ENCODE measurements at regions not wholly inside any gene's neighbourhood (a gene's known extent, or its start where the extent isn't known, plus 50 kb on each side); places are given as distances from the start of the nearest gene placed in this dataset.

DNA sequence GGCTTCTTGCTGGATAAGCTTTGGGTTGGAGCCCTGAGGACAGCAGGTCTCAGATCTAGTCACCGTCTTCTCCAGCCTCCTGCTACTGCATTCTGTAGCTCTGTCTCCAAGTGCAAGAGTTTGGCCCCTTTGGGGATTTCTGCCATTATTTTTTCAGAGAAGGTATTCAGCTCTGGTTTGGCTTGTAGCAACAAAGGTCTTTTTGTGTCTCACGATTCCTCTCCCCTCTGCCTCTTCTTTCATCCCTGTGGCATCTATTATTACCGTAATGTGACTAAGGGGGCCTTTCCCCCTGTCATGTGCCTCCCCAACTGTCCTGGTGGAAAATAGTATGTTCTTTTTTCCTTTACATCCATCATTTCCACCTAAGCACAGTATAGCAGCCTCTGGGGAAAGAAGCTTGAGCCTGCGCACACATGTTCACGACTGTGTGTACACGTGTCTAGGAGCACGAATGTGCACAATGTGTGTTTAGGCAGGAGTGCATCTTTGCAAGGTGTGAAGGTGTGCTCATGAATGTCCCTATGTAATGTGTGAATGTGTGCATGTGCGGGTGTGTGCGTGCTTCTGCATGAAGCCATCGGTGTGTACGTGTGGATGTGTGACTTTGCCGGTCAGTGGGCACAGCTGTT, 273.9 kb downstream of the ZNF536 start:
- no peak for DNase-seq (ENCODE audit: low read depth)
- TF ChIP-seq, protein P1, sequence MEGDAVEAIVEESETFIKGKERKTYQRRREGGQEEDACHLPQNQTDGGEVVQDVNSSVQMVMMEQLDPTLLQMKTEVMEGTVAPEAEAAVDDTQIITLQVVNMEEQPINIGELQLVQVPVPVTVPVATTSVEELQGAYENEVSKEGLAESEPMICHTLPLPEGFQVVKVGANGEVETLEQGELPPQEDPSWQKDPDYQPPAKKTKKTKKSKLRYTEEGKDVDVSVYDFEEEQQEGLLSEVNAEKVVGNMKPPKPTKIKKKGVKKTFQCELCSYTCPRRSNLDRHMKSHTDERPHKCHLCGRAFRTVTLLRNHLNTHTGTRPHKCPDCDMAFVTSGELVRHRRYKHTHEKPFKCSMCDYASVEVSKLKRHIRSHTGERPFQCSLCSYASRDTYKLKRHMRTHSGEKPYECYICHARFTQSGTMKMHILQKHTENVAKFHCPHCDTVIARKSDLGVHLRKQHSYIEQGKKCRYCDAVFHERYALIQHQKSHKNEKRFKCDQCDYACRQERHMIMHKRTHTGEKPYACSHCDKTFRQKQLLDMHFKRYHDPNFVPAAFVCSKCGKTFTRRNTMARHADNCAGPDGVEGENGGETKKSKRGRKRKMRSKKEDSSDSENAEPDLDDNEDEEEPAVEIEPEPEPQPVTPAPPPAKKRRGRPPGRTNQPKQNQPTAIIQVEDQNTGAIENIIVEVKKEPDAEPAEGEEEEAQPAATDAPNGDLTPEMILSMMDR (IDR thresholded peaks at IDR 0.05; ENCODE audit: control insufficient read depth, insufficient read depth, low read depth, low read length, missing control alignments), result no peak
- no peak overlapping the region for H3K4me3 ChIP-seq (ENCODE audit: control insufficient read depth, low read depth, low read length)

DNA sequence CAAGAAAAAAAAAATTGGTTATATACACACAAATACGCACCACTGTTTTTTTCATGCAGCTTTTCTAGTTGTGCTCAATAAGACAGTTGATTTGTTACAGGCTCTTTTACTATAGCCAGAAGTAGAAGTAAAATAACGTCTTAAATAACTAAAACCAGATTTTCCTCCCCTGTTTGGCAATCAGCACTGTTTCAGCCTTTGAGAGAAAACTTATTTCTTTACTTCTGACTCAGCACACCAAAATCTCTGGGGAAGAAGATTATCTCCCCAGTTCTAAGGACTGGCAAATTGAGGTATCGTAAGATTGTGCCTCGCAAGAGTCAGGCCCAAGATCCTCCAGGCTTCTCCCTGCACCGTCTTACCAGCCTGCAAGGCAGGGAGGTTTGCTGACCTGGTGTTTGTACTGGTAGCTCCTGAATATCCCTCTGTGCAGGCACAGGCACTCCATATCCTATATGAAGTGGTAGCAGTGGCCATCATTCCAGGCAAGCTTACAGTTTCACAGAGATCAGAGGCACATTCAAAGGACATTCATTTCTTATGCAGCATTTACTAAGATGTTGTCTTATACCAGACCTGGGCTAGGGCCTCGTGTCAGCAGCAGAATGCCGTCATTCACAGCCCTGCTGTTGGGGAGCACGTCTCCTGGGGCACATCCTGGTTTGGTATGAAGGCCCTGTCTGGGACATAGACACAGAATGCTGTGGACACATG, 268.2 kb downstream of the ZNF536 start:
- no peak for DNase-seq (ENCODE audit: low read depth)
- no peak overlapping the region for H3K4me3 ChIP-seq (ENCODE audit: control insufficient read depth, low read depth, low read length)
- TF ChIP-seq, protein P1 (IDR thresholded peaks at IDR 0.05; ENCODE audit: control insufficient read depth, insufficient read depth, low read depth, low read length, missing control alignments), result no peak

DNA sequence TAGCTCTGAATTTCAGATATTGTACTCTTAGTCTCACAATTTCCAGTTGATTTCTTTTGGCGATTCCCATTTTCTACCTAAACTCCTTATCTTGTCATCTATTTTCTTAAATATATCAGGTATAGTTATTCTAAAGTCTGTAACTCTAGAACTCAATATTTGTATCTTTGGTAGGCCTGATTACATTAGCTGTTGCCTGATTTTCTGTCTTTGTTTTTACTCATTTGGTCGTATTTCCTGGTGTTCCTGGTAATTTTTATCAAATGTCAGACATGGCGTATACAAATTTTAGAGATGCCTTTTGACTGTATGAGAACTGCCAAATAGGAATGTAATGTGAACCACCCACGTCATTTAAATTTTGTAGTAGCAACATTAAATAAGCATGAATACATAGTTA, 266.7 kb downstream of the ZNF536 start:
- no peak overlapping the region for H3K4me3 ChIP-seq (ENCODE audit: control insufficient read depth, low read depth, low read length)
- TF ChIP-seq, protein P1 (IDR thresholded peaks at IDR 0.05; ENCODE audit: control insufficient read depth, insufficient read depth, low read depth, low read length, missing control alignments), result no peak
- DNase-seq (ENCODE audit: low read depth), result no peak

DNA sequence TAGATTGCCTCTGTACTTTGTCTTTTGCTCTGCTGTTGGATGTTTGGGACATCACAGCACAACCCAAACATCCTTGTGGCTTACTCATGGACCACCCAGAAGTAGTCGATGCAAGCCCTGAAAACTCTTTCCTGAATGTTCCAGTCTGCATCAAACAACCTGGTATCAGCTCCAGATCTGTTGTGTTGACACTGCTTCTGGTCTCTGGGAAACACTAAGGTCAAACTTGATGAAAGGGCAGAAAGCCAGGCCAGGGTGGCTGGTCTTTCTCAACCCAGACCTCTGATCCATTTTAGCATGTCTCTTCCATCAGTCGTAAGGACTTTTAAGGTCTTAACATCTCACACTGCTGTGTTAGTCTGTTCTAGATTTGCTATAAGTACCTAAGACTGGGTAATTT, 265.7 kb downstream of the ZNF536 start:
- TF ChIP-seq, protein P1 (IDR thresholded peaks at IDR 0.05; ENCODE audit: control insufficient read depth, insufficient read depth, low read depth, low read length, missing control alignments), result no peak
- no peak for DNase-seq (ENCODE audit: low read depth)
- no peak overlapping the region for H3K4me3 ChIP-seq (ENCODE audit: control insufficient read depth, low read depth, low read length)

DNA sequence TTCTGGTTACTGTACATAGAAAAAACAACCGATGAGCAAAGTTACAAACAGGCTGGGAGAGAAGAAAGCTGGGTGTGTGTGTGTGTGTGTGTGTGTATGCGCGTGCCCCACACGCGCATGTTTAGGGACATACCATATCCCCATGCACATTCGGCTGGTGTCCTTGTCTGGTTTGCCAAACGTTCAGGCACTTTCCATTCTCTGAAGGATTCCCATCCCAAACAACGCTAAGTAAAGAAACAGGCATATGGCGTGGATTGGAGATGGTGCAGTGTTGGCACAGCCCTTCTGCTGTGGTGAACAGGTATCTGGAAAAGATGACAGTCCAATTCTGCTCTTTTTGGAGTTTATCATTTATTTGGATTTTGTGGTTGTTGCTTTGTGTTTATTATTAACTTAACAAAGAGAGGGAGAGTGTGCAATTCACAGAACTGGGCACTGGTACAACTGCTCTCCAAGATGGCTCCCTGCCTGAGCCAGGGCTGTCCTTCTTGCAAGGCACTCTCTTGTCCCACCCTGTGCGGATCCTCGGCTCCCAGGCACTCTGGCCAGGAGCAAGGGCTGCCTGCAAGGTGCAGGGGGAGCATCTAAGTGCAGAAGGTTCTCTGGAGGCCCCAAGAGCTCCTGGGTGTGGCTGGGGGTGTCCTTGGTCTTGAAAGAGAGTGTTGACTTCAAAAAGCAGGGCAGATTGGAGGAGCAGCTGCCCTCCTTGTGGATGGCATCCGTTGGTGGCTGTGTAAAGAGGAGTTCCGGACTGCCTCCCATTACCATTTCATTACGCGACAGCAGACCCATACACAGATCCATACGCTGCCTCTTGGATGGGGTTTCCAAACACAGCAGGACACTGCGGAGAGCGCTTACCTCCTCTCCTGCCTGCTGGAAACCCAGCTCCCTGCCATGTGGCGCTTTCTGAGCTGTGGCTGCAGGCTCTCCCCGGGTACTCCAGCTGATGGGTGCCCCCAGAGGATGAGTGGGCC, 263.1 kb downstream of the ZNF536 start:
- H3K4me3 ChIP-seq (ENCODE audit: control insufficient read depth, low read depth, low read length), result no peak overlapping the region
- TF ChIP-seq, protein P1 (IDR thresholded peaks at IDR 0.05; ENCODE audit: control insufficient read depth, insufficient read depth, low read depth, low read length, missing control alignments), result no peak
- no peak for DNase-seq (ENCODE audit: low read depth)

DNA sequence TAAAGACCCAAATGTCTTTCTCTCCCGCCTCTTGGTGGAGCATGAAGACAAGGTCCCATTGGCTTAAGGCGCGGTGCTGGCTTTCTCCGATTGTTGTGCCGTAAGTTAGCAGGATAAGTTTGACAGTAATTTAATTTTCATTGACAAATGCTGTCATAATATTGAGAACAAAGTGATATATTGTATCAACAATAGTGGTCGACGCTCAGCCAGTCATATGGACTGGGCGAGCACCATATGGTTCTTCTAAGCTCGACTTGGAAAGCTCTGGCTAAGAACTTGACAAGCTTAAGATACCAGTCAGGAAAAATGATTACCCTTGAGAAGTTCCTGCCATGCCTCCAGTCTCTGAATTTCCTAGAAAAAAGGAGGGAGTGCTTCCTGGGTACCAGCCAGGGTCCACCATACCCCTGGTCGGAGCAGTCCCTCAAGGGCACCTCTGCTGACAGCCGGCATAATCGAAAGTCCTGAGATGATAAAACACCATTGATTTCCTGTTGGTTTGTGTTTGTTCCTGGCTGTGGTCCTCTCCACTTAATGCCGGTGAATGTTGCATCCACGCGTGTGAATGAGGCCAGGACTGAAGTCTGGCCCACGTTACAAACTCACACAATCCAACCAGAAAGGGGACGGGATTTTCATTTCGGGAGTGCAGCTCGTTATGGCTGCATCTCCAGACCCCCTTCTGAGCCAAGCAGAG, 262.1 kb downstream of the ZNF536 start:
- TF ChIP-seq, protein P1 (IDR thresholded peaks at IDR 0.05; ENCODE audit: control insufficient read depth, insufficient read depth, low read depth, low read length, missing control alignments), result no peak
- no peak for DNase-seq (ENCODE audit: low read depth)
- no peak overlapping the region for H3K4me3 ChIP-seq (ENCODE audit: control insufficient read depth, low read depth, low read length)
